Amygdala (tissue), 56 donors: ENCODE measurements at regions not wholly inside any gene's neighbourhood (a gene's known extent, or its start where the extent isn't known, plus 50 kb on each side); places are given as distances from the start of the nearest gene placed in this dataset.
"Not testable (repeated sequence)": the region's sequence is repeated elsewhere in the genome, so short reads cannot be mapped to it uniquely, and the experiment has no call there.

ENCODE experiments used
- DNase-seq, 56 donors: peaks; one replicate each; lab custom pipeline; 2025; lab: John Stamatoyannopoulos, UW

GRCh38 chr1:238789916-238790667, 596.3 kb upstream of the CHRM3 start:
- no peak for DNase-seq

- no peak for DNase-seq
Measured at GRCh38 chr1:238787471-238787870, 598.9 kb upstream of the CHRM3 start.

GRCh38 chr1:238783633-238784032, 602.7 kb upstream of the CHRM3 start:
- no peak for DNase-seq

- DNase-seq: no peak
Measured at GRCh38 chr1:238779716-238780115, 606.7 kb upstream of the CHRM3 start.

- no peak for DNase-seq
Measured at GRCh38 chr1:238778113-238778512, 608.3 kb upstream of the CHRM3 start.

- no peak for DNase-seq
Measured at GRCh38 chr1:238777551-238777950, 608.8 kb upstream of the CHRM3 start.

GRCh38 chr1:238776126-238776525, 610.2 kb upstream of the CHRM3 start:
- no peak for DNase-seq

GRCh38 chr1:238772322-238772721, 614.0 kb upstream of the CHRM3 start:
- no peak for DNase-seq

GRCh38 chr1:238767321-238767720, 619.0 kb upstream of the CHRM3 start:
- DNase-seq: peak in 3 of 56 donors; percentile 6 to 24 (median 11)

GRCh38 chr1:238764779-238765178, 621.6 kb upstream of the CHRM3 start:
- DNase-seq: no peak

- no peak for DNase-seq
Measured at GRCh38 chr1:238753252-238753651, 633.1 kb upstream of the CHRM3 start.

- DNase-seq: no peak
Measured at GRCh38 chr1:238752327-238752726, 634.0 kb upstream of the CHRM3 start.

- no peak for DNase-seq
Measured at GRCh38 chr1:238745069-238745468, 641.3 kb upstream of the CHRM3 start.

- DNase-seq: no peak
Measured at GRCh38 chr1:238738892-238739291, 647.5 kb upstream of the CHRM3 start.

GRCh38 chr1:238727670-238728069, 658.7 kb upstream of the CHRM3 start:
- DNase-seq: no peak

- no peak for DNase-seq
Measured at GRCh38 chr1:238722812-238723211, 663.6 kb upstream of the CHRM3 start.

GRCh38 chr1:238710697-238711096, 675.7 kb upstream of the CHRM3 start:
- DNase-seq: no peak

GRCh38 chr1:238701024-238701423, 685.3 kb upstream of the CHRM3 start:
- DNase-seq: no peak

GRCh38 chr1:238690415-238690814, 696.0 kb upstream of the CHRM3 start:
- DNase-seq: no peak

GRCh38 chr1:238684576-238684975, 701.8 kb upstream of the CHRM3 start:
- not testable (repeated sequence) for DNase-seq

- DNase-seq: no peak
Measured at GRCh38 chr1:238681451-238681850, 704.9 kb upstream of the CHRM3 start.

GRCh38 chr1:238681021-238681420, 705.3 kb upstream of the CHRM3 start:
- DNase-seq: no peak

GRCh38 chr1:238677567-238677966, 708.8 kb upstream of the CHRM3 start:
- DNase-seq: no peak
